Non-pigmented ciliary epithelial cell (primary cell): ENCODE measurements at regions not wholly inside any gene's neighbourhood (a gene's known extent, or its start where the extent isn't known, plus 50 kb on each side); places are given as distances from the start of the nearest gene placed in this dataset.
A peak's percentile ranks its signal among the peaks of the same experiment; 100 is the strongest.

Source experiments
- DNase-seq: peaks from one replicate; pipeline ENCODE4 v3.0.0-alpha.2; 2010; ENCODE audit warnings: low read depth

- no peak for DNase-seq
Observed at GRCh38 chr20:22652681-22653588, 68.6 kb upstream of the FOXA2 start.

GRCh38 chr20:22653658-22654642, 69.6 kb upstream of the FOXA2 start:
- DNase-seq = no peak

GRCh38 chr20:22663528-22664025, 79.2 kb upstream of the FOXA2 start:
- no peak for DNase-seq

- DNase-seq = no peak
Observed at GRCh38 chr20:22667198-22667597, 82.8 kb upstream of the FOXA2 start.

GRCh38 chr20:22672191-22672590, 87.8 kb upstream of the FOXA2 start:
- no peak for DNase-seq

- no peak for DNase-seq
Observed at GRCh38 chr20:22673467-22673866, 89.1 kb upstream of the FOXA2 start.

- no peak for DNase-seq
Observed at GRCh38 chr20:22675341-22675740, 91.0 kb upstream of the FOXA2 start.

GRCh38 chr20:22678678-22679077, 94.3 kb upstream of the FOXA2 start:
- DNase-seq = no peak

- DNase-seq = no peak
Observed at GRCh38 chr20:22679197-22679596, 94.8 kb upstream of the FOXA2 start.

GRCh38 chr20:22680031-22680740, 95.8 kb upstream of the FOXA2 start:
- DNase-seq = no peak

- DNase-seq = no peak
Observed at GRCh38 chr20:22681591-22682248, 97.3 kb upstream of the FOXA2 start.

- DNase-seq = no peak
Observed at GRCh38 chr20:22682381-22682780, 98.0 kb upstream of the FOXA2 start.

- DNase-seq = peak; percentile 35
Observed at GRCh38 chr20:22684072-22684762, 99.8 kb upstream of the FOXA2 start.

GRCh38 chr20:22684763-22685443, 100.5 kb upstream of the FOXA2 start:
- no peak for DNase-seq

GRCh38 chr20:22686097-22686496, 101.7 kb upstream of the FOXA2 start:
- DNase-seq = peak; percentile 9

GRCh38 chr20:22687676-22688349, 103.4 kb upstream of the FOXA2 start:
- DNase-seq = no peak

GRCh38 chr20:22688485-22688884, 104.1 kb upstream of the FOXA2 start:
- DNase-seq = no peak

GRCh38 chr20:22689266-22689665, 104.9 kb upstream of the FOXA2 start:
- DNase-seq = no peak

- no peak for DNase-seq
Observed at GRCh38 chr20:22690000-22690399, 105.6 kb upstream of the FOXA2 start.
